NCI-H2171 (cell line): ENCODE measurements at regions not wholly inside any gene's neighbourhood (a gene's known extent, or its start where the extent isn't known, plus 50 kb on each side); places are given as distances from the start of the nearest gene placed in this dataset.

ENCODE experiments used
- DNase-seq: peaks from one replicate; lab custom pipeline; 2025; lab: John Stamatoyannopoulos, UW

- DNase-seq, result no peak
These were observed 53.1 kb upstream of the GLRA2 start for GRCh38 chrX:14476205-14476604.

GRCh38 chrX:14449773-14450172 lies 79.6 kb upstream of the GLRA2 start:
- DNase-seq, result no peak

GRCh38 chrX:14448406-14448805 lies 80.9 kb upstream of the GLRA2 start:
- DNase-seq, result no peak

DNA sequence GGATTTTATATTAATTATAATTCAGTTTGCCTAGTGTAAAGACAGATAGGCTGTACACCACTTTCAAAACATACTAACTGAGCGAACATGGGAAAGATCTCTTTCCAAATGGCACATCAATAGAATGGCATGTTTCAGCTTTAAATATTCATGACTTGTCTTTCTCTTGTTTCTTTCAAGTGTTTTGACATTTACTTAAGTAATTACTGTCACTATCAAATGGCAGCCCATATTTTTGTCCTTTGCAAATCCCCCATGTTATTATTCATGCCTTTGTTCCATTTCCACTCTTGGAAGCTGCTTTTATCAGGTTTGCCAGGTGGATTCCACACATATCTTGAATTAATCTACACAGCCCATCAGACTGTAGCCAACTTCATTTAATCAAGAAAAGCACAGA lies 89.2 kb upstream of the GLRA2 start:
- no peak for DNase-seq

- DNase-seq, result no peak
These were observed 101.7 kb upstream of the GLRA2 start for GRCh38 chrX:14427614-14428013.

GRCh38 chrX:14420841-14421240 lies 108.5 kb upstream of the GLRA2 start:
- DNase-seq, result no peak

DNA sequence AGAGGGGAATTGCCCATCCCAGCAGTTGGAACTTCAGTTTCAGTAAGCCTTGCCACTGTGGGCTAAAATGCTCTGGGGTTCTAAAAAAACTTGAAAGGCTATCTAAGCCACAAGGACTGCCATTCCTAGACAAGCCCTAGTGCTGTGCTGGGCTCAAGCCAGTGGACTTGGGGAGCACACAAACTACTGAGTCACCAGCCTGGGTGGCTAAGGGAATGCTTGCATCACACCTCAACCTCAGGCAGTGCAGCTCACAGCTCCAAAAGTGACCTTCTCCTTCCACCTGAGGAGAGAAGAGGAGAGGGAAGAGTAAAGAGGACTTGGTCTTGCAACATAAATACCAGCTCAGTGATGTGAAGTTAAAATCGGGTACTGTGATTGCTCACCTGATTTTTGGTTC lies 116.7 kb upstream of the GLRA2 start:
- no peak for DNase-seq

DNA sequence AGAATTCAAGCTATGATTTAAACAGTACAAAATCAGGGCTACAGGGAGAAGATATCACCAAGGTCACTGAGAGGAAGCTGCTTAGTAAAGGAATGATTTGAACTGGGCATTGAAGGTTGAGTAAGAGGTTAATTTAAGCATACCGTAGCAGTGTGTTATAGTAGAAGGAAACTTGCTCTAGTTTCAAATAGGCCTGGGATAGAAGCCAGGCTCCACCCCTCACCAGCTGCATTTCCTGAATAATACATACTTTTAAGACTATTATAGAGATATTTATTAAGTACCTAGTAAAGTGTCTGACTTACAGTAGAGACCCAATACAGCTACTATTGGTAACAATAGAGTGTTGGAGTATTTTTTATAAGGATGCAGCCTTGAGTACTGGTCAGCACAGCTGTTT lies 118.0 kb upstream of the GLRA2 start:
- DNase-seq, result no peak

GRCh38 chrX:14409341-14409740 lies 120.0 kb upstream of the GLRA2 start:
- DNase-seq, result no peak

- DNase-seq, result no peak
These were observed 123.1 kb upstream of the GLRA2 start for GRCh38 chrX:14406225-14406624.

GRCh38 chrX:14398725-14399124 lies 130.6 kb upstream of the GLRA2 start:
- DNase-seq, result no peak

DNA sequence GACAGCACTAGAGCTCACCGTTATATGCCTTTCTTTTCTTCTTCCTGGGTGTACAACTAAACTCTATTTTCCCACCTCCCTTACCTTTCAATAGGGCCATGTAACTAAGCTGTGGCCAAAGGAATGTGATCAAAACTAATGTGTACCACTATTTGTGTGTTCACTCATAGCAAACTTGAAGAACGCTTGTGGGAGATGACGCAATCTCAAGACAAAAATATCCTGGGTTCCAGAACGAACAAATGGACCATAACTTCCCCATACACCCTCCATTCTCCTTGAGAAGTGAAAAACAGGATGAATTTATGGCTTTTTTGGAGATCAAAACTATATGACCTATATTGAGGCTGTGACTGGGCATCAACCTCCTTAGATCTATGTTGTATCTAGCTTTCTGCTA lies 139.7 kb upstream of the GLRA2 start:
- DNase-seq, result no peak

DNA sequence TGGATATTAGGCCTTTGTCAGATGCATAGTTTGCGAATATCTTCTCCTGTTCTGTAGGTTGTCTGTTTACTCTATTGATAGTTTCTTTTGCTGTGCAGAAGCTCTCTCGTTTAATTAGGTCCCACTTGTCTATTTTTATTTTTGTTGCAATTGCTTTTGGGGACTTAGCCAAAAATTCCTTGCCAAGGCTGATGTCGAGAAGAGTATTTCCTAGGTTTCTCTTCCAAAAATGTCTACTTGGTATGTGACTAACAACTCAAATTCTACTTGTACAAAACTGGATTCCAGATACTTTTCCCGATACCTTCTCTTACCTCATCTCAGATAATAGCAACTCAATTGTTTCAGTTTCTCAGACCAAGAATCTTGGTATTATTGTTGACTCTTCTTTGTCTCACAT lies 142.4 kb upstream of the GLRA2 start:
- DNase-seq, result no peak

GRCh38 chrX:14380044-14380443 lies 149.3 kb upstream of the GLRA2 start:
- no peak for DNase-seq

GRCh38 chrX:14377427-14377826 lies 151.9 kb upstream of the GLRA2 start:
- no peak for DNase-seq

- DNase-seq, result no peak
These were observed 165.6 kb upstream of the GLRA2 start for GRCh38 chrX:14363728-14364127.

DNA sequence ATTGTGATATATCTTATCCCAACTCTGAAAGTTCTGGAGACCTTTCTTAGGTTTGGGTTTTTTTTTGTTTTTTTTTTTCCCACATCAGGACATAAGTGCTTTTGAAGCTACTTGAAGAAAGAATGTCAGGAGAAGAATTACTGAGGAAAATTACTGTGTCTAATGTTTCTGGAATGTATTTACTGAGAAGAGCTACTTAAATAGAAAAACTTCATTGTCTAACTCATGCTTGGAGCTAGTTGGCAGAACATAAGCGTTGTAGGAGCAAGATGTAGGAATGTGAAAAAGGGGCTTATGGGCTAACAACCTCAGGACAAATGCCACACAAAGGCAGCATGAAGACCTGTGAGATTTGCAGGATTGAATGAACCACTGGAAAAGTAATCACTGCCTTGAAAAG lies 166.6 kb upstream of the GLRA2 start:
- no peak for DNase-seq

- no peak for DNase-seq
These were observed 167.9 kb upstream of the GLRA2 start for GRCh38 chrX:14361435-14361834.

DNA sequence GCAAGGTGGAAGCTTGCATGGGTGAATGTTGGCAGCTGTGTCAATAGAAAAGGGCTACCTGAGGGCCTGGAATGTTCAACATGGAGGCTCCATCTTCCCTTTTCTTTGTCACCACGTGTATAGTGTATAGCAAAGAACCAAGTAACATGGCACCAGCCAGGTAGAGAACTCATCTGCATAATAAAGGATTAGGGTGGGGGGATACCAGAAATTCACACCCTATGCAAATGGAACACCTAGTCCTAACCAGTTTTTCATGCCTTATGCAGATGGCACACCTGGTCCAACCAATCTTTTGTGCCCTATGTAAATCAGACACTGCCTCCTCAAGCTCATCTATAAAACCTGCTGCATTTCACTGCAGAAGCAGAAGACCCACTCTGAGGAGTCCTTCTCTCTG lies 169.6 kb upstream of the GLRA2 start:
- no peak for DNase-seq

- DNase-seq, result no peak
These were observed 170.0 kb upstream of the GLRA2 start for GRCh38 chrX:14359316-14359715.

DNA sequence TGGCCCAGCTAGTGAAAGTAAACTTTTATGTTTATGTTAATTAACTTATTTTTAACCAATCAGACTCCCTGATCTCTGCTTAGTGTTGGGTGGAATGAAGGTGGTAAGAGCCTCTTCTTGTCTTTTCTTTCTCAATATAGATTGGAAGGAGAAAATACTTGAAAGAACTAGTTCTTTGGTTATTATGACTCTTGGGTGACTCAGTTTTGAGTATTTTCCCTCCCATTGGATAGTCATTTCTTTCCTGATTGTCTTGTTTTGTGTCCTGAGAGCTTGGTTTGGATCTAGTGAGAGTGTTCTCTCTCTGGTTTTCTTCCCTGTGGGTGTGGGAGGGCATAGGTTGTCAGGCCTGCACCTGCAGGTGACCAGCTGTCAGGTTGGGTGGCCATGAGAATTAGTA lies 172.0 kb upstream of the GLRA2 start:
- no peak for DNase-seq

DNA sequence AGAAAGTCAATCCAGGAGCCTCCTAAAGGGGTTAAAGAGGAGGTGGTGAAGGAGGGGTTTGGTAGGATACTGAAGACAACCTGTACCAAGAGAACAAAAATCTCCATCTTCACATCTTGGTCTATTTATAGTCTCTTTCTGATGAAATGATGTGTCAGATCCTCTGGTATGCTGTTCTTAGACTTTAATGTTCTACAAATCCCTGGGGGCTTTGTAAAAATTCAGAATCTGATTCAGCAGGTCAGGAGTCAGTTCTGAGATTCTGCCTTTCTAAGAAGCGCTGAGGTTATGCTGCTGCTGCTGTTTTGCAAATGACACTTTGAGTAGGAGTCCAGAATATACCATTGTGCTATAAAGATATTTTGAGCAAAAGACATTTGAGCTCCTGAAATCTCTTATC lies 172.9 kb upstream of the GLRA2 start:
- DNase-seq, result no peak

GRCh38 chrX:14355556-14355955 lies 173.8 kb upstream of the GLRA2 start:
- no peak for DNase-seq

DNA sequence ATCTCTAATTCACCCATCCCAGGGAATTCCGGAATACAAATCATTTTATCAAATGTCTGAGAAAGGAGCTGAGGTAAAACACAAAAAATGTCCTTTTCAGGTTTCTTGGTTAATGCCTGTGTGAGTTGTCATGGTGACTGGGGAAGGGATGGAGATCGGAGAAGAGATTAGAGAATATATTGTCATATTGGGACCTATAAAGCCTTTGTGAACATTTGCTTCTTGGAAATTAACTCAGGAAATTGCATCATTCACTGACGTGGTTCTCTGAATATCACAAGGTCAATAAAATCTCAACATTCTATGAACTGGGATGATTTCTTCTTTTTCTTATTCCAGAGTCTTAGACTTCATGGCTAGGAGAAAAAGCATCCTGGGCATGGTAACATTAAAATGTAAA lies 174.8 kb upstream of the GLRA2 start:
- no peak for DNase-seq

- DNase-seq, result no peak
These were observed 176.8 kb upstream of the GLRA2 start for GRCh38 chrX:14352511-14352910.
